ENCODE measurements at regions not wholly inside any gene's neighbourhood (a gene's known extent, or its start where the extent isn't known, plus 50 kb on each side); places are given as distances from the start of the nearest gene placed in this dataset.

DNA sequence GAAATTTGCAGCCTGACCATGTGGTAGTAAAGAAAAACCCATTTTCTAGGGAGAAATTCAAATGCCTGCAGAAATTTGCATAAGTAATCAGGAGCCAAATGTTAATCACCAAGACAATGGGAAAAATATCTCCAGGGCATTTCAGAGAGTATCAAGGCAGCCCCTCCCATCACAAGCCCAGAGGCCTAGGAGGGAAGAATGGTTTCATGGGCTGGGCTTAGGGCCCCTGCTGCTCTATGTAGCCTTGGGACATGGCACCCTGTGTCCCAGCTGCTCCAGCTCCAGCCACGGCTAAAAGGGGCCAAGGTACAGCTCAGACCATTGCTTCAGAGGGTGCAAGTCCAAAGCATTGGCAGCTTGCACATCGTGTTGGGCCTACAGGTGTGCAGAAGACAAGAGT lies 117.2 kb upstream of the RALGAPA2 start:
- no peak for DNase-seq (ENCODE audit: low read depth in 2 of 2)

DNA sequence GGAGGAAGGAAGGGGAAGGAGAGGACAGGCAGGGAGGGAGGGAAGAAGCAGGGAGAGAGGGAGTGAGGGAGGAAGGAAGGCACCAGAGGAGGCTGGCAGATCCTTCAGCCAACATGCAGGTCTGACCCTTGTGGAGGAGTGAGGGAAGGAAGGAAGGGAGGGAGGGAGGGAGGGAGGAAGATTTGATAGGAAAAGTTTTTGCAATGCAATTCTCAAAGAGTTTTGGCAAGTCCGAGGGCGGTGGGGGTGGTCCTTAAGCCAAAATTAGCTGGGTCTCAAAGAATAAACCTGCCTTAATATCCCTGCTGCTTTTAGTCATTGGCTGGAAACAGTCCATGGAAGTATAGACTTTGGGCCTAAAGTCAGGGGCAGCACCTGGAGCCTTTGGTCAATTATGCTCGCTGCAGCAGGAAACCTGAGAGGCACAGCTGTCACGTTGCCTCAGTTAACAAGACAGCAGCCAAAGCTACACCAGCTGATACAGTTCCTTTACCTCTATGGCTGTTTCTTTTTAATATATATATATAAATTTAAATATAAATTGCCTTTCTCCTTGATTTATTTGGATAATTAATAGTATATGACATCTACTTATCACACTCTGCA lies 115.7 kb upstream of the RALGAPA2 start:
- no peak for DNase-seq (ENCODE audit: low read depth in 2 of 2)

DNA sequence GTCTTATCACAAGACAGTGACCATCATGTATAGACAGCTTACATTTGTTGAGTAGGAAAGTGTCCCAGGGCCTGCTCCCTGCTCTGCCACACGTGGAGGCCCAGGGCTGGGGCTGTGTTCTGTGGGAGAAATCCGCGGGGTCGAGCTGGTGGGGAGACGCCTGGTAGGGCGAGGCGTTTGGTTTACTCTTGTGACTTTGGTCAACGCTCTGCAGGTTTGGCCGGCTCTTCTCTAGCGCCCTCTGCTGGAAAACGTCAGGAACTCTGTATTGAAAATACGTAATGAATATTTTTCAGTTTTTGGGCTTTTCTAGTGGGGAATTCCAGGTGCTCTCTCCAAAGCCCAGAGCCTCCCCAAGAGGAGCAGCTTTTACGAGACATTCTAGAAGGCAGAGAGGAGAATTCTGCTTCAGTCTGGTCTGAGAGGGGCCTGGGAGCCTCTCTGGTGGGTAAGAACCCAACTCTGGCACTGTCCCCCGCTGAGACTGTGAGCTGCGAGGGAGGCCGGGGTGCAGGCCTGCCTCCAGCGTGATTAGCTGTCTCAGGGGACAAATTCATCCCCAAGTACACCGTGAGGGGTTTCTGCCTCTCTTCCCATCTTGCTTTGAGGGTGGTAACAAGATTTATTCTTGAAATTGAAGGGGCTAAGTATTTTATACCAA lies 112.6 kb upstream of the RALGAPA2 start:
- peak; percentile 36 to 39 for DNase-seq (ENCODE audit: low read depth in 2 of 2)

DNA sequence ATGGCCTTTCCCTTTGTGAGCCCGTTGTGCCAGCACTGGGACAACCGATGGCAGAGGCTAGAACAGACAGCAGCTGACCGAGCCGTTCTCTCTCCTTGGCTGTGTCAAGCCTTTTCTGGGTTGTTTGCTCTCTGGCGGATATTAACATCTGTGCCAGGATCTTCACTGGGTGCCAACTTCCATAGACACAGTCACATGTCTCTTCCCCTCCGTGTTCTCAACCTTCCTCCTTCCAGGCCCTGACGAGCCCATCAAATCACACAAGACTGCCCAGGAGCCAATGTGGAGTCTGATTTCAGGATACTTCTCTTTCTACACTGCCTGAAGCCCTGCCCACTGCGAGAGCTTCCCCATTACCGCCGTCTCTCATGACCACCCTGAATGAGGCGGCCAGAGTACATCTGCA lies 111.0 kb upstream of the RALGAPA2 start:
- DNase-seq (ENCODE audit: low read depth in 2 of 2) = no peak

DNA sequence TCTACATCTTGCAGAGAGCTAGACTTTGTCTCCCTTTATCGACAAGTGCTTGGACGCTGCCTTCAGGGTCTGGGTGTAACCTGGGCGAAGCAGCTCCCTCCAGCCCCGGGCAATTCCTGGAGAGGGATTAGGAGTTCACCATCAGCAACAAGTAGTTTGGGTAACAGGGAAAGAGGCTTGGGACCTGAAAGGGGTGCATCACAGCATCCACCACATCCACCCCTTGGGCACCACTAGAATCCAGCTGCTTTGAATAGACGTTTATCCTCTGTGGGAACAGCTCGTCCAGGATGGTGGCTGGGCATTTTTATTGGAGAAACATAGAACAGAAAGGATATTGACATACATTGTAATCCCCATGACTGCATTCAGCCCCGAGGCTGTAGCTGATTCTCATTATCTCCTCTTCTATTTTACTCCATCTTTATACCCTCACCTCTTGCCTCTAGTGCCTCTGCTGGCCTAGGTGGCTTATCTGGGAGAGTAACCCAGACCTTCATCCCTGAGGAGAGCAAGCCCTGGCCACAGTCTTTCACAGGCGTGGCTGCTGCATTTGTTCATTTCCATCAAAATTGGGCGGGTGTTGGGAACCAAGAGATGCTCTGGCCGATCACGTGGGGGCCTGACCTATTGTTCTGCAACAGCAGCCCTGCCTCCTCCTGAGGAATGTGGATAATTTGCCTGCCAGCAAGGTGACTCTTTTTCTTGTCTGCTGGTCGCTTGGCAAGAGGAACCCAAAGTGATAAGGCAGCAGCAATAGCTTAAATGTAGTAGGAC lies 109.2 kb upstream of the RALGAPA2 start:
- DNase-seq (ENCODE audit: low read depth in 2 of 2) = no peak

DNA sequence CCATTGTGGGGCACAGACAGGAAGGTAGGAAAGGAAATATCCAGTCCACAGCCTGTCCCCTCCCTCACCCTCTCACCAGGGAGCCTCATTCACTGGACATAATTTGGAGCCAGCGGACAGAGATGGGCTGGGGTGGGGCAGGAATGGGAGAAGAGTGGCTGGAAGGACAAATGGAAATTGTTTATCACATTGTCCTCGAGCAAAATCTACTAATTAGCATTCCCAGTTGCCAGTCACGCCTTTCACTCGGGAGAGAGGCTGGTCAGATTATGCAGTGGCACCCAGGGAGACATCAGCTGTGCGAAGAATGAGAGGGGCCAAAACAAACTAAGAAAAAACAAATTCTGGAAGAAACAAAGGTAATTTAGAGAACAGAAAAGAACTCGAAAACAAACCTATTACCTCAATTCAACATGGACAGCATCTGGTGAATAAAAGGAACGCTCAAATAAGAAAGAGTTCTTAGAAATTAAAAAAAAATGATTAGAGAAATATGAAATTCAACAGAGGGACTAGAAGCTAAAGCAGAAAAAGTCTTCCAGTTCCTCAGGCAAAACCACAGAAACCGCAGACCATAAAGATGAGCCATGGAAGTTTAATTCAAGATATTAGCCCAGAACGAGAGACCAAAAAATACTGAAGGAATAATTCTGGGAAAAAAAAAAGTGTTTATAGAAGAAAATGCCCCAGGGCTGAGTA lies 108.5 kb upstream of the RALGAPA2 start:
- no peak for DNase-seq (ENCODE audit: low read depth in 2 of 2)

DNA sequence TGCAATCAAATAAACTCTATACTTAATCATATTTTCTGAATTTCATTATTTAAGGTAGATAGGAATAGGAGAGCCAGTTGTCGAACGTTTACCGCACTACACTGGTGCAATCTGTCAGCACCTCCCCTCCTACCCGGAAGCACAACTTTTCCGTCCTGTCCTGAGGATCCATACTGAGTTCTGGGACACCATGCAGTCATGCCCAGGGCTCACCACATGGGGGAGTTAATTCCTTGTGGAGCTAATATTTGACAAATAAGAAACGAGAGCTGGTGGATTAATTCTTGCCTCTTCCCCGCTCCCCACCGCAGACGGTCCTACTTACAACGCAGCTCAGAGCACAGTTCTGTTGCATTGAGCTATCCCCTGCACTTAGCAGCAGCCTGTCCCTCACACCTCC lies 107.7 kb upstream of the RALGAPA2 start:
- no peak for DNase-seq (ENCODE audit: low read depth in 2 of 2)

DNA sequence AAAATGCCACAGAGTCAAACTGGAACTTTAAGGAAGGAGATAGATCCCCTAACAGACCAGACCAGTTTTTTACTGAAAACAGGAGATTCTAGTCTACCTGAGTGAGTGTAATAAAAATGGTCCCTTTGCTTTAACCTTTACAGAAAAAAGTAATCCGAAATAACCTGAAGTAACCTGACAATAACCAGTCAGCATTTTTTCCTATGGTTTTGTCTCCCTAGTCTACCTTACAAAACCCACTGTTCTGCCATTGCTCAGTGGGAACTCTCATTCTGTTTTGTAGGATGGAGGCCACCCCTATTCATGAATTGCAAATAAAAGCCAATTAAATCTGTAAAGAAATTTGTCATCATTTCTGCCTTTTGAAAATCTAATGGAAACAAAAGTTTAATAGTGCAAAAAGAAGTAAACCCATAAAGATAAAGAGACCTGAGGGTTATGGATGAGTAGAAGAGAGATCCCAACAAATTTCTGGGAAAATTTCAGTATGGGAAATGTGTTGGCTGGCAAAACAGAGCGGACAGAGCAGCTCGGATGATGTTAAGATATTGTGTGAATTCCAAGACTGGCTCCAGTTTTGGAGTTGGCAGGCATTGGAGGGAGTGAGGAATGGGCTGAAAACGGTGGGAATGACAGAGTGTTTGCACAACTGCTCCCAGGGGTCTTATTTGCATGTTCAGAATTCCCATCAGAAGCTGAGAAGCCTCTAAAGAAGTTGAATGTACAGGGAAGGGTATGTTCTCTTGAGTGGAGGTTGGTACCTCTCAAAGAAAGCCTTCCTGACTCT lies 104.7 kb upstream of the RALGAPA2 start:
- no peak for DNase-seq (ENCODE audit: low read depth in 2 of 2)

DNA sequence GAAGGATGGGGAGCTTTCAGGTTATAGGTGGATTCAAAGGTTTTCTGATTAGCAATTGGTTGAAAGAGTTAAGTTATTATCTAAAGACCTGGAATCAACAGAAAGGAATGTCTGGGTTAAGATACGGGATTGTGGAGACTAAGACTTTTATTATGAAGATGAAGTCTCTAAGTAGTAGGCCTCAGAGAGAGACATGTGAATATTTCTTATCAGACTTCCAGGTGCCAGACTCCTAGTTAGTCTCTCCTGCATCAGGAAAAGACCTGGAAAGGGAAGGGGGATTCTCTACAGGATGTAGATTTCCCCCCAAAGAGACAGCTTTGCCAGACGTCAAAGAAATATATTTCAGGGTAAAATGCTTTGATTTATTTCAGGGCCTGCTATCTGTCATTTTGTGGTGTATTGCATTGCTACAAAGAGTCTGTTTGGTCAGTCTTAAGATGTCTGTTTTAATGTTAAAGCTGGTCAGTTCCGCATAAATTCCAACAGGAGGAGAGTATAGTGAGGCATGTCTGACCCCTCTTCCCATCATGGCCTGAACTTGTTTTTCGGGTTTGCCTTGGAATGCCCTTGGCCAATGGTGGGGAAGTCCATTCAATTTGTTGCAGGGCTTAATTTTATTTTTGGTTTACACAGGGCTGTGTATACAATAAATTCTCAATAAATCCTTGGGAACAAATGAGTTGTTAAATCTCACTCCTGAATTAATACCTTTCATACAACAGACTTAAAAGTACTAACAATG lies 103.4 kb upstream of the RALGAPA2 start:
- no peak for DNase-seq (ENCODE audit: low read depth in 2 of 2)

DNA sequence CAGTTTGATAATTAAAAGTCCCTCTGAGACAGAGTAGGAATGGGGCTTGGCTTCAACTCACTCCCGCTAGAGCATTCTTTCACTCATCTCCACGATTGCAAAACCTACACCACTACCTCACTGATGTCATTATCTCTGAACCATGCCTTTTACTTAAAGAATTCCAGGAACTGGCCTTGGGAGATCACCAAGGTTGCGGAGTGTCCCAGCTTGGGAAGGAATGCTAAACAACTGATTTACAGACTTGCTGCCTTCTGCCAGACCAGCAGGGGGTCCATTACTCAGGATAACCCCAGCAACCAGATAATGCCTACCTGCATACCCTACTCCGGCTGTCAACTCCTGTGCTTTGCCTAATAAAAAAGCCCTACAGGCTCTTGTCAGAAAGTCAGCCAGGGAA lies 102.2 kb upstream of the RALGAPA2 start:
- no peak for DNase-seq (ENCODE audit: low read depth in 2 of 2)

DNA sequence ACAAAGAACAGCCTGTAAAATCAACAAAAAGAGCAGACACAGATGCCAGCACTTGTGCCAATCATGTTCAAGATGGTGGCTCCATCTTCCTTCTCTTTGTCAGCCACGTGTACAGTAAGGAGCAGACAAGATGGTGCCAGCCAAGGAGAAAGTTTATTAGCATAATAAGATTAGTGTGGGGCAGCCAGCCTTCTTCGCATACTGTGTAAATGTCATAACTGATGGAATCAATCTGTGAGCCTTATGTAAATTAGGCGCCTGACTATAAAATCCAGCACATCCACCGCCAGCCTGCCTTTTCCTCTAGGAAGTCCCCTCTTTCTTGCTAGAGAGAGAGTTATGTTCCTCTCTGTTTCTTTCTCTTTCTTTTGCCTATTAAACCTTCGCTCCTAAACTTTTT lies 99.7 kb upstream of the RALGAPA2 start:
- DNase-seq (ENCODE audit: low read depth in 2 of 2) = no peak

DNA sequence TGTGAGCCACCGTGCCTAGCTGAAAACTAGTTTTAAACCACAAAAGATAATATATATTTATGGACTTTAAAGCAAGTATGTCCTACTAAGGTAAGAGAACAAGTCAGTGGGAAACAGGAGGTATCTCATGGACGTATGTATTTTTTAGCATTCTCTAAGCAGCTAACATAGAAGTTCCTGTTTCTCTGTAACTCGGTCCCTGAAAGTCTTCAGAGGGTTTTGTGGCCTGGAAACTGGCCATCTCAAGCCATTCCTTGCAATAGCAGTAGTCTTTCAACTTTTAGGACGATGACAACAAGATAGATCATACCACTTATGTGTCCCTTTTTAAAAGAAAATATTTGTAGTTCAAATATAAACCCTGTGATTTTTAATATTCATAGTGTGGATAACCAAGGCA lies 95.6 kb upstream of the RALGAPA2 start:
- no peak for DNase-seq (ENCODE audit: low read depth in 2 of 2)

DNA sequence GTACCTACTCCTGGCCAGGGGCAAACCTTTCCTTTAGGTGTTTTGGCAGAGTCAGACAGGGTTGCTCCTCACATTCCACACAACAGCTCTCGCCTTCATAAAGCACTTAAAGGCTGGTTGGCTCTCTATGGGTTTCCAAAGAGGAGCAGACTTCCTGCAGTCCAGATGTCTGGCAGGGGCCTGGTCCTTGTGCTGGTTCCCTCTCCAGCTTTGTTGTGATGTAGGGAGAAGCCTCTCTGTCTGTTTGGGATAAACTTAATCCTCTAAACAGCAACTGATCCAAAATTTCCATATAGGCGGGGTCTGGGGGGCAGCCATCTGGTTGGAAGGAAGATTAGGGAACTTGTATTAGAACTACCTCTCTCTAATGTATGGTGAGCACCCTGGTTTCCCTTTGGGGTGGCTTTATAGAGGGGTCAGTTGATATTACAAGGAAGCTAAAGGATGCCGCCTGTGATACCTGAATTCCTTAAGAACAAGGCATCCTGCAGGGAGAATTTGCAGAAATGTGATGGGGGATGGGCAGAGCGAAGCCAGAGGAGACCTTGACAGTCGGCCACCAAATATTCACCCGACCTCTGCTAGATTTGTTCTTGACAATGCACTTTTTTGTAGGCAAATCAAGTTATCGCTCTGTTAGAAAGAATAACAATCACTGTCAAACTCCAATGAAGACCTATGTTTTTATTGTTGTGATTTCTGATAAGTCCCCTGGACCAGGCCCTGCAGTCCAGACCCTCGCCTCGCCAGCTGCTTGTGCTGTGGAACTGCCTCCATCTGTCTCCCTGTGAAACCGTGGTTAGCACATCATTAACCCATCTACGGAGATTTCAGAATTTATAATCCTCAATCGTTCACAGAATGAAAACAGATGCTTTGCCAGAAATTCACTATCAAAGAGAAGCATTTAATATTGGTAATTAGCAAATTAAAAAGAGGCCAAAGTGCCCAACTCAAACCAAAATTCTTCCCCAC lies 94.0 kb upstream of the RALGAPA2 start:
- no peak for DNase-seq (ENCODE audit: low read depth in 2 of 2)

DNA sequence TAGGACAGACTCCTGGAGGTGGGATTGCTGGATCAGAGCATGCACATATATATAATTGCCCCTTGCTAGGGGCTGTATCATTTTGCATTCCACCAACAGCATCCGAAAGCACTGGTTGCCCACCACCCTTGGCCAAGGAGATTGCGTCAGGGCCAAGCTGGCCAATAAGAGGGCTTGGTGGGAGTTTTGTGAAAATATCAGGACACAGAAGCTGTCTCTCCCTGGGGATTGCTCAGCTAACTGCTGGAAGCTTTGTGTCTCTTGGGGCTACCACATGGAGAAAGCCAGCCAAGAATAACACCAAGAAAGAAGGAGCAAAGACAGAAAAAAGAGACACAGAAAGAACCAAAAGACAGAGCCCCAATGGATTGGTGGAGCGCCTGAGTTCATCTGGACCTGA lies 90.6 kb upstream of the RALGAPA2 start:
- no peak for DNase-seq (ENCODE audit: low read depth in 2 of 2)

DNA sequence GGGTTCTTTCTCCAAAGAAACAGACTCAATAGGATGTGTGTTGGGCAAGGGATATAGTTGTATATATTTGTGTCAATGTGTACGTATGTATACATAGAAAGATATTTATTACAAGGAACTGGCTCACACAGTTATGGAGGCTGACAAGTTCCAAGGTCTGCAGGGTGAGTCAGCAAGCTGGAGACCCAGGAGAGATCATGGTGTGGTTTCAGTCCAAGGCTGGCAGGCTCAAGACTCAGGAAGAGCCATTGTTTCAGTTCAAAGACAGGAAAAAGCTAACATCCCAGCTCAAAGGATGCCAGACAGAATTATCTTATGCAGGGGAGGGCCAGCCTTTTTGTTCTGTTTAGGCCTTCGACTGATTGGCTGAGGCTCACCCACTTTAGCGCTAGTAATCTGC lies 89.9 kb upstream of the RALGAPA2 start:
- DNase-seq (ENCODE audit: low read depth in 2 of 2) = no peak

DNA sequence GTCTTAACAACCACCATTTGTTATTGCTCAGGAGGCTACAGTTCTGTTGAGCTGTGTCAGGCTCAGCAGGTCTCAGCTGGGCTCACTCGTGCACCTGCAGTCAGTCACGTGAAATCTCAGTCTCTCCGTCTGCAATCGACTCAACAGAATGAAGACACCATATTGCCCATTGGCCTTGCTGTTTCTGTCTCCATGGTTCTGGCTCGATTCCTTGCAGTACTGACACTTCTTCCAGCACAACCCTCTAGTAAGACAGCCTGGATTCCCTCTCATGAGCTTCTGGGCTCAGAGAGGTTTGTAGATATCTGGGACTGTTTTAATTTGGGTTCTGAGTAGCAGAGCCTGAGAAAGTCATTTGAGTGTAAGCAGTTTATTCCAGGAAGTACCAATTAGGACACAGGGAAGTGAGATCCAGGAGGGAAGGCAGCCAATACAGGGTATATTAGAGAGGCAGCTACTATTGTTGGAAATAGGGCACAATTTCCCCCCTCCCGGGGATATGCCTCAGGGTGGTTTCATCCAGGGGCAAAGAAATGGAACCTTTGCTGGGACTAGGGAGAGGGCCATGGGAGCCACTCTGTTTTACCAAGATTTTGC lies 87.4 kb upstream of the RALGAPA2 start:
- DNase-seq (ENCODE audit: low read depth in 2 of 2) = no peak

DNA sequence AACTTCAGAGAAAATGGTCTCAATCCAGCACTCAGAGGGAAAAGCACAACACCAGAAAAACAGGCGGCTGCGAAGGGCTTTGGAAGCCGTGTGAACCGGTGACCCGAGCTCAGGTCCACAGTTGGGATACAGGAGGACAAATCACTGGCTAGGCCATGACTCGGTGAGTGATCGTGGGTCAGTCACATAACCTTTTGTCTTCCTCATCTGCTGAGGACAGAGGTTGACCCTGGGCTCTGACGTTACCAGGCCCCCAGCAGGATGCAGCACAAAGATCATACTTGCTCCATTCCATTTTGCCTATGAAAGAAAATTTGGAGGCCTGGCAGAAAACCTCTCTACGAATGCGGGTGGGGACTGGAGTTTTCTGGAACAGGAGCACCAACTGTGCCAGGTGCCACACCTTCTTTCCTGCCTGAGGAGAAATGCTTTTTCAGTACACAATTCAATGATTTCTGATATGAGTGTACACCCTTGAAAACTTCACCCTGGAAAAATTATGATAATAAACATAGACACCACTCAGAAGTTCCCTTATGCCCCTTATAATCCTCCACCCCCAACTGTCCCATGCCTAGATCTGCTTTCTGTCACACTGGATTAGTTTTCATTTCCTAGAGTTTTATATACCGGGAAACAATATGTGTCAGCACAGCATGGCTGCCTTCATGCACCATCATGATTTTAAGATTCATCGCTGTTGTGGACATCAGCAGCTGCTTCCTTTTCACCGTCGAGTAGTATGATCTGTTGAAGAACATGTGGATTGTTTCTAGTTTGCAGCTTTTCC lies 85.3 kb upstream of the RALGAPA2 start:
- DNase-seq (ENCODE audit: low read depth in 2 of 2) = no peak

DNA sequence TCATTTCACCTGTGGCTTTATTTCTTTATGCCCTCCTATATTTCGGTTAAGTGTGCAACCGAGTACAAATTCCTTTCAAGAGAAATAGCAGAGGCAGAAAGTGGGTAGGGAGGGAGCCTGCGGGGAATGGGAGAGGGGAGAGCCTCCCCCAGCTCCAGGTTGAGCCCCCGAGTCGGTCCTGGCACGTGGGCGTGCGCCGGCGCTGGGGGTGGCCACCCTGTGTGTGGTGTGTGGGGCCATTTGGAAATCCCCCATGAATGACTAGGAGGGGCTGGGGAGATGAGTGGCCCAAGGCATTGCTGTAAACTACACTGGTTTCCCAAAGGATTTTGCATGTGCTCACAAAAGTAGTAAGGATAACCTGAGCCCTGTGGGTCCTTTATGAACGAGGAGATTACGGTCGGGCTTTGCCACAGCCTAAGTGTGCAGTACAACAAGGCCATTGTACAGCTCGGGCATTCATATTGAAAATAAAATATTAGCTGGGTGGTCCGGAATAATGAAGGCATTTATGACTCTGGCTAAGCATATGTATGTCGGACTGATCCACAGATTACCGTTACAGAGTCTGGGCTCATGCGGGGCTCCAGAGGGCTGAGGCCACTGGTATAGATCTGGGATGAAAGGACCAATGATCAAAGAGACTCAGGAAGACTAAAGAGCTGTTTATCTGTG lies 84.5 kb upstream of the RALGAPA2 start:
- DNase-seq (ENCODE audit: low read depth in 2 of 2) = no peak

Measured in stimulated activated CD4-positive, alpha-beta T cell treated with anti-CD3 and anti-CD28 coated beads, Interleukin-4, amount 100 ng/mL, for 48 hours (primary cell).